Natural killer cell (primary cell): ENCODE measurements at regions not wholly inside any gene's neighbourhood (a gene's known extent, or its start where the extent isn't known, plus 50 kb on each side); places are given as distances from the start of the nearest gene placed in this dataset.

Experiments used
- ATAC-seq, 3 donors: fragments of 150-1000 bp in 2 of 3; fragments of 200-7000 bp in 1 of 3; cut with Tn5 transposase; 1 replicate in 1 of 3; 2 replicates in 2 of 3; pipeline ENCODE4 v1.10.0; 2021; ENCODE audit warnings: mild to moderate bottlenecking in 2 of 3, moderate library complexity in 2 of 3
- DNase-seq, 2 donors: peaks; one replicate each; pipeline versions ENCODE4 v3.0.0 to v3.0.0-alpha.2; 2013 to 2021; ENCODE audit warnings: mixed read lengths in 1 of 2
- H3K27ac ChIP-seq: one replicate; pipeline ENCODE4 v1.5.1; 2013; ENCODE audit warnings: mild to moderate bottlenecking, low read length
- H3K27me3 ChIP-seq: one replicate; pipeline ENCODE4 v1.6.1; 2013; ENCODE audit warnings: low read length; ENCODE audit not compliant: control insufficient read depth, insufficient read depth
- H3K36me3 ChIP-seq: one replicate; pipeline ENCODE4 v1.6.1; 2013; ENCODE audit warnings: low read length; ENCODE audit not compliant: control insufficient read depth, insufficient read depth
- H3K4me1 ChIP-seq: one replicate; pipeline ENCODE4 v1.6.1; 2013; ENCODE audit warnings: low read length; ENCODE audit not compliant: control insufficient read depth, insufficient read depth
- H3K4me3 ChIP-seq: one replicate; pipeline ENCODE4 v1.5.1; 2013; ENCODE audit warnings: low read length
- H3K9me3 ChIP-seq: one replicate; pipeline ENCODE4 v1.6.1; 2013; ENCODE audit warnings: low read length; ENCODE audit not compliant: control insufficient read depth, insufficient read depth
- H3K27ac Mint-ChIP-seq, 2 donors: one replicate each; pipeline ENCODE4 v1.8.0; 2022; ENCODE audit warnings: mild to moderate bottlenecking in 2 of 2, mixed read lengths in 2 of 2, moderate library complexity in 1 of 2
- H3K27me3 Mint-ChIP-seq, 2 donors: one replicate each; pipeline ENCODE4 v1.8.0; 2022; ENCODE audit warnings: low read depth in 2 of 2, mixed read lengths in 2 of 2
- H3K36me3 Mint-ChIP-seq: one replicate; pipeline ENCODE4 v1.8.0; 2022; ENCODE audit warnings: mixed read lengths
- H3K4me1 Mint-ChIP-seq, 2 donors: one replicate each; pipeline ENCODE4 v1.8.0; 2022; ENCODE audit warnings: mixed read lengths in 2 of 2
- H3K4me3 Mint-ChIP-seq: one replicate; pipeline ENCODE4 v1.8.0; 2022; ENCODE audit warnings: mild to moderate bottlenecking, moderate library complexity, mixed read lengths
- H3K9me3 Mint-ChIP-seq, 2 donors: one replicate each; pipeline ENCODE4 v1.8.0; 2022; ENCODE audit warnings: mixed read lengths in 2 of 2
- CTCF ChIP-seq: fragments of 200-600 bp; IDR thresholded peaks from one replicate; pipeline ENCODE4 v1.8.0; 2022; ENCODE audit warnings: antibody characterized with exemption
- WGBS: methylation state at CpG from one replicate; pipeline ENCODE4 v1.1.7; 2013; ENCODE audit warnings: missing lambda C conversion rate; ENCODE audit not compliant: insufficient coverage; 5-methylcytosine and 5-hydroxymethylcytosine counted together
- intact Hi-C: fragments of 100-400 bp; cut with micrococcal nuclease; formaldehyde crosslinking; loops from one replicate; pipeline ENCODE4 v1.14.2; 2022

GRCh38 chr11:130623670-130624668, 175.5 kb downstream of the ADAMTS15 start:
- ATAC-seq (no peak), DNase-seq (no peak)
- no peak for TF ChIP-seq CTCF
- Histone ChIP-seq H3K4me1 (no peaks in the 10 kb centered on the region), H3K9me3 (no peaks in the 10 kb centered on the region), H3K27me3 (no peaks in the 10 kb centered on the region), H3K36me3 (no peaks in the 10 kb centered on the region), H3K27ac (no peak overlapping the region), H3K4me3 (no peak overlapping the region)
- H3K4me1 Mint-ChIP-seq: no peaks in the 10 kb centered on the region
- H3K36me3 Mint-ChIP-seq: no peaks in the 10 kb centered on the region
- intact Hi-C loops: no loop called here
- no peaks in the 10 kb centered on the region for H3K9me3 Mint-ChIP-seq
- H3K27ac Mint-ChIP-seq: no peak overlapping the region
- WGBS: 72% methylated on average over 6 of the region's 8 CpGs
- H3K4me3 Mint-ChIP-seq: no peak overlapping the region
- peaks cover 21 to 25% of the 10 kb centered on the region in 2 donors for H3K27me3 Mint-ChIP-seq

- no peak for TF ChIP-seq CTCF
Measured at GRCh38 chr11:130624971-130625544, 176.6 kb downstream of the ADAMTS15 start.

GRCh38 chr11:130625578-130626306, 177.3 kb downstream of the ADAMTS15 start:
- H3K36me3 ChIP-seq: no peaks in the 10 kb centered on the region
- Mint-ChIP-seq H3K4me1 (no peaks in the 10 kb centered on the region), H3K27ac (no peak overlapping the region), H3K4me3 (no peak overlapping the region), H3K9me3 (no peaks in the 10 kb centered on the region), H3K27me3 (peaks cover 14 to 15% of the 10 kb centered on the region in 2 donors), H3K36me3 (no peaks in the 10 kb centered on the region)
- no peak overlapping the region for H3K4me3 ChIP-seq
- ATAC-seq (no peak), DNase-seq (no peak)
- intact Hi-C loops: no loop called here
- H3K27ac ChIP-seq: no peak overlapping the region
- no peak for TF ChIP-seq CTCF
- no peaks in the 10 kb centered on the region for H3K4me1 ChIP-seq
- 81% methylated on average over 13 of the region's 15 CpGs for WGBS
- no peaks in the 10 kb centered on the region for H3K27me3 ChIP-seq
- H3K9me3 ChIP-seq: no peaks in the 10 kb centered on the region

More at GRCh38 chr11:130624971-130625544, 176.6 kb downstream of the ADAMTS15 start:
- Histone ChIP-seq H3K4me1 (no peaks in the 10 kb centered on the region), H3K36me3 (no peaks in the 10 kb centered on the region), H3K9me3 (no peaks in the 10 kb centered on the region), H3K27me3 (no peaks in the 10 kb centered on the region), H3K27ac (no peak overlapping the region), H3K4me3 (no peak overlapping the region)
- Mint-ChIP-seq H3K4me3 (no peak overlapping the region), H3K27ac (no peak overlapping the region), H3K36me3 (no peaks in the 10 kb centered on the region), H3K4me1 (no peaks in the 10 kb centered on the region), H3K27me3 (peaks cover 14 to 20% of the 10 kb centered on the region in 2 donors), H3K9me3 (no peaks in the 10 kb centered on the region)
- WGBS: 91% methylated on average over 10 of the region's 11 CpGs
- intact Hi-C loops: no loop called here
- no peak for ATAC-seq
- DNase-seq: no peak
